ENCODE measurements at regions not wholly inside any gene's neighbourhood (a gene's known extent, or its start where the extent isn't known, plus 50 kb on each side); places are given as distances from the start of the nearest gene placed in this dataset.
"Not testable (repeated sequence)": the region's sequence is repeated elsewhere in the genome, so short reads cannot be mapped to it uniquely, and the experiment has no call there.

- DNase-seq = no peak
These were observed 1158.6 kb downstream of the PLA2G4A start for GRCh38 chr1:187987236-187987776.

DNA sequence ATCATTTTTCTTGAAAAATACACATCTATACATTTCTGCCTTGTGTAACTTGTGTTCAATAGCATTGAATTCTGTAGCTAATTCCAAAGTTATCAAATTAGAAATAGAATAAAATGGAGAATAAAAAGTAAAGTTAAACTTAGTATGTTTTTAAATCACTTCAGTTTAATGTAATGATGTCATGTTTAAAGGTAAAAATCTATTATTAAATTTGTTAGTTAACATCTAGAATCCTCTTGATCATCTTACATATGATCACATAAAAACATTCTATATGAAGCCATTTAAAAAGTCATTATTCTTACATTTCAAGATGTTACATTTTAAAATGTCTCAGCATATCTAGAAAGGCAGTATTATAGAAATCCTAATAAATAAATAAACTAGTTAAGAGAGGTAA is 1163.2 kb downstream of the PLA2G4A start:
- no peak for DNase-seq

- no peak for DNase-seq
These were observed 1168.0 kb downstream of the PLA2G4A start for GRCh38 chr1:187996780-187997179.

DNA sequence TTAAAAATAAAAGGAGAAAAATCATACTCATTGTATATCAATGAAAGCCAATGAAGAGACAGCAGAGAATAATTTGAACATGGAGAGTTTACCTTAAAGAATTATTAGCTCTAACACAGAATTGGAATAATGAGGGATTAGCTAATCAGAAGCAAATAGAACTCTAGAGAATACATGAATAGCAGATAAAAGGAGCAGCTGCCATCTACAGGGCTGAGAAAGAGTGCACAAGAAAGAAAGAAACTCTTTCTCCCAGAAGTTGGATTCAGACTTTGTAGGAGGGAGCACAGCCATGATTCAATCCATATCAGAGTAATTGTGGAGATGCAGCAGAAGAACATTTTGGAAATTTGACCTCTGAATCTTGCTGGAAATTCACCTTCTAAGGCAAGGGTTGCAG is 1171.2 kb downstream of the PLA2G4A start:
- no peak for DNase-seq

DNA sequence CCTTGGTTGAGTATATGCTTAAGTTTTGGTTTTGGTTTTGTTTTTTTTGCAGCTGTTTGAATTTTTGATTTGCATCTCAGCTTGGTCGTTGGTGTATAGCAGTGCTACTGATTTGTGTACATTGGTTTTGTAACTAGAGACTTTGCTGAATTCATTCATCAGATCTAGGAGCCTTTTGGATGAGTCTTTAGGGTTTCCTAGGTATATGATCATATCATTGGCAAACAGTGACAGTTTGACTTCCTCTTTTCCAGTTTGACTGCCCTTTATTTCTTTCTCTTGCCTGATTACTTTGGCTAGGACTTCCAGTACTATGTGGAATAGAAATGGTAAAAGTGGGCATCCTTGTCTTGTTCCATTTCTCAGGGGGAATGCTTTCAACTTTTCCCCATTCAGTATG is 1174.9 kb downstream of the PLA2G4A start:
- not testable (repeated sequence) for DNase-seq

GRCh38 chr1:188004849-188005248 is 1176.1 kb downstream of the PLA2G4A start:
- DNase-seq = no peak

- no peak for DNase-seq
These were observed 1177.6 kb downstream of the PLA2G4A start for GRCh38 chr1:188006354-188006753.

- DNase-seq = not testable (repeated sequence)
These were observed 1184.6 kb downstream of the PLA2G4A start for GRCh38 chr1:188013222-188013849.

- DNase-seq = no peak
These were observed 1189.2 kb downstream of the PLA2G4A start for GRCh38 chr1:188017921-188018320.

DNA sequence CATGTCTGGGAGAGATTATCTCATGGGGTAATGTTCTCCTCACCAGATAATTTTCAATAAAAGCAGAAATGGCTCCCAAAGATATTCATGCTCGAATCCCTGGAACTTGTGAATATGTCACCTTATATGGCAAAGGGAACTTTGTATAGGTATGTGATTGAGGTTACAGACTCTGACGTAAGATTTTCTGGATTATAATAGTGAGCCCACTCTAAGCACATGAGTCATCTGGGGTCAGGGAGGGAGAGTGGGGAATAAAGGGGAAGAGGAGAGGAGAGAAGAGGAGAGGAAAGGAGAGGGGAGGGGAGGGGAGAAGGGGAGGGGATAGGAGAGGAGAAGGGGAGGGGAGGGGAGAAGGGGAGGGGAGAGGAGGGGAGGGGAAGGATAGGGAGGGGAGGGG is 1193.9 kb downstream of the PLA2G4A start:
- DNase-seq = no peak

DNA sequence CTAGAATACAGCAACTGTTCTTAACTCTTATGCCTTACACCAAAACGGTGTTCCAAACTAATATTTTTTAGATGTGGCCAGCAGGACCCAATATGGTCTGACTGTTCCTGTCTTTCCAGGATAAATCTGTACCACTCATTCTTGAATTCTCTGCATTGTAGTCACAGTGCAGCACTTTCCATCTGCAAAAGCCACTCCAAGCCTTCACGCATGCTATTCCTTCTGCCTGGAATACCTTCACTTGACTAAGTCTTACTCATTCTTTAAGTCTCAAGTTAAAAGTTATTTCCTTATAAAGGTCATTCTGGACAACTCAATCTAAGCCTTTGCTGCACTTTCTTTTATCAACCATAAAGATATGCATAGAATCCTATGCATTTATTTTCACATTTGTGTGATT is 1194.5 kb downstream of the PLA2G4A start:
- DNase-seq = no peak

- no peak for DNase-seq
These were observed 1198.9 kb downstream of the PLA2G4A start for GRCh38 chr1:188027613-188028012.

DNA sequence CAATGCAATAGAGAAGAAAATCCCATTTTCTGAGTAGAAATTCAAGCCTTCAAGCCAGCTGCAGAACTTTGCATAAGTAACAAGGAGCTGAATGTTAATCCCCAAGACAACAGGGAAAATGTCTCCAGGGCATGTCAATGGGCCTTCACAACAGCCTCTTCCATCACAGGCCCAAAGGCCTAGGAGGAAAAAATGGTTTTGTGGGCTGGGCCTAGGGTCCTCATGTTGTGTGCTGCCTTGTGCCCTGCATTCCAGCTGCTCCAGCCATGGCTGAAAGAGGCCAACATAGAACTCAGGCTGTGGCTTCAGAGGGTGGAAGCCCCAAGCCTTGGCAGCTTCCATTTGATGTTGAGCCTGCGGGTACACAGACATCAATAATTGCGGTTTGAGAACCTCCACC is 1208.8 kb downstream of the PLA2G4A start:
- DNase-seq = not testable (repeated sequence)

- DNase-seq = no peak
These were observed 1214.9 kb downstream of the PLA2G4A start for GRCh38 chr1:188043536-188044245.

- no peak for DNase-seq
These were observed 1221.5 kb downstream of the PLA2G4A start for GRCh38 chr1:188050250-188050649.

- no peak for DNase-seq
These were observed 1227.3 kb downstream of the PLA2G4A start for GRCh38 chr1:188056011-188056410.

DNA sequence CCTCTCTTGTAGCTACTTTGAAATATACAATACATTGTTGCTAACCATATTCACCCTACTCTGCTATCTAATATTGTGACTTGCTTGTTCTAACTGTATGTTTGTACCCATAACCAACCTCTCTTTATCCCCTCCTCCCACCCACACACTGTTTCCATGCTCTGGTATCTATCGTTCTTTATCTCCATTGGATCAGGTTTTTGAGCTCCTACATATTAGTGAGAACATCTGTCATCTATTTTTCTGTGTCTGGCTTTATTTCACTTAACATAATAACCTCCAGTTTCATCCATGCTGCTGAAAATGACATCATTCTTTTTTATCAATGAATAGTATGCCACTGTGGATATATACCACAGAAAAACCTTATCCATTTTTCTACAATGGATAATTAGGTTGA is 1230.1 kb downstream of the PLA2G4A start:
- no peak for DNase-seq

DNA sequence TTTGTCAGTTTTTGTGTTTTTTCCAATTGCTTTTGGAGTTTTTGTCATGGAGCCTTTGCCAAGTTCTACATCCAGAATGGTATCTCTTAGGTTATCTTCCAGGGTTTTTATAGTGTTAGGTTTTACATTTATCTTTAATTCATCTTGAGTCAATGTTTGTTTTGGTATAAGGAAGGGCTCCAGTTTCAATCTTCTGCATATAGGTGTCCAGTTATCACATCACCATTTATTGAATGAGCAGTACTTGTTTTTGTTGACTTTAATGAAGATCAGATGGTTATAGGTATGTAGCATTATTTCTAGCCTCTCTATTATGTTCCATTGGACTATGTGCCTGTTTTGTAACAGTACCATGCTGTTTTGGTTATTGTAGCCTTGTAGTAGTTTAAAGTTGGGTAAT is 1233.1 kb downstream of the PLA2G4A start:
- DNase-seq = no peak

DNA sequence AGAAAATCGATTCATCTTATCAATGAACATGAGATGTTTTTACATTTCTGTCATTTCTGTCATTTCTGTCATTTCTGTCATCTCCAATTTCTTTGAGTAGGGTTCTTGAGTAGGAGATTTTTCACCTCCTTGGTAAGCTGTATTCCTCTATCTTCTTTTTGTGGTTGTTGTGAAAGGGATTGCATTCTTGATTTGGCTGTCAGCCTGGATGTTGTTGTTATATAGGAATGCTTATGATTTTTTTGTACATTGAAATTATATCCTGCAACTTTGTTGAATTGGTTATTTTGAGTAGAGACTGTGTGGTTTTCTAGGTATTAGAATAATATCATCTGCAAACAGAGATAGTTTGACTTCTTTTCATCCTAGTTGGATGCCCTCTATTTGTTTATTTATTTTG is 1233.7 kb downstream of the PLA2G4A start:
- no peak for DNase-seq

GRCh38 chr1:188065917-188066316 is 1237.2 kb downstream of the PLA2G4A start:
- no peak for DNase-seq

DNA sequence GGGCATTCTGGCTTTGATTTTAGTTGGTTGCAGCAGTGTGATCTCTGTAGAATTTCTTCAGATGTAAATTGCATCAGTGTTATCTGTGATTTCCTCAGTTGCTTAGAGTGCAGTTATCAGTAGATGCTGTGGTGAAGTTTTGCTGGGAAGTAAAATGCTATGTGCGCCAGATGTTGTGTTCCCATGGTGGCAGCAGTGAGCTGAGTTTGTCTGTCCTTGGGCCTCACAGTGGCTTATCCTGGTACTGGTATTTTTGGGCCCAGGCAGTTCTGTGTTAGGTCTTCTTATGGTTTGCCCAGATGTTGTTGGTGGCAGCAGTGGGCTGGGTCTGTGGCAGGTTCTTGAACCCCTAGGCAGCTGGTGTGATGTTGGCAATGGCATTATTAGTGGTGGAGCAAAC is 1242.1 kb downstream of the PLA2G4A start:
- DNase-seq = no peak

DNA sequence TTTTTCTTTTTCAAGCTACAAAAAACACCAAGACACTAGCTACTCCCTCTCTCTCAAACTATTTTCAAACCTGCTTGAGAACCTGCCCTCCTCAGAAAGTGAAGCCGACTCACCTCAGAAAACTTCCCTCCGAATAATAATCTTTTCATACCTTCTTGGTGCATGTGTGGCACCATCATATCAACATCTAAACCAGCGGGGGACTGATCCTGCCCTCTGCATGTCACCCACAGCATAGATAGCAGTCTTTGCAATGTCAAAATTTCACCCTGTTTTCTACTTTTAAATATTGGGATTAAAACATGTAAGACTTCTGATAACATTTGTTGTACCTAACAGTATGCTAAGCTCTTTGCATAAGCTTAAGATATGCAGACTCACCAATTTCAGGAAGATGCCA is 1260.3 kb downstream of the PLA2G4A start:
- no peak for DNase-seq

DNA sequence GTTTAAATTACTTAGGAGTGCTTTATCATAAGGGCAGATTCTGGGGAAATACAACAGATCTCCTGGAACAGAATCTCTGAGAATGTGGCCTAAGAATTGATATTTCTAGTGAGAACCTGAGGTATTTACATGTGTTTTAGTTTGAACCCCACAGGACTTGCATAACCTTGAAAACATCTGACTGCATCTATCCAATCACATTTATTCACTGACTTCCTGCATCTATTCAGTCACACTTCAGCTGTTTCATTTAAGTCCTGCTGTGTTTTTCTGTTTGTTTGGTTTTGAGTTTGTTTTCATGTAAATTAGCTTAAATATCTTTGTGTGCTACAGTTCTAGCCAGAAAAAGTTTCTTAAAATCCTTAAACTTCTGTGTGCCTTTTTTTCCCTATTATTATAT is 1260.7 kb downstream of the PLA2G4A start:
- no peak for DNase-seq

DNA sequence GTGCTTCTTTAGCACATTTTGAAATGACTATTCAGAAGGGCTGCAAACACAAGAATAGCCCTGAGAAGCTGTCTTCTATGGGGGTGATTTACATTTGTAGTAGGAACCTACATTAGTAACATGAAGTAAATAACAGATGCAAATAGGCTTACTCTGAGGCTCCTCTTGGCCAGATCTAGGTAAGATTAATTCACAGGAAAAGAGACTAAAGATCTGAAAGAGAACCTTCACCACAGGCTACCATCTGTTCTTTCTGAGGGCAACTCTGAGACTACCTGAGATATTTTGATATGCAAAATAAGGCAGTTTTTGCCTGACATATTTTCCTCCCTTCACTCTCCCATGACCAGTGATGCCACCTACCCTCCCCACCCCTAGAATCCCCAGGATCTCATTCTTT is 1267.8 kb downstream of the PLA2G4A start:
- DNase-seq = no peak

DNA sequence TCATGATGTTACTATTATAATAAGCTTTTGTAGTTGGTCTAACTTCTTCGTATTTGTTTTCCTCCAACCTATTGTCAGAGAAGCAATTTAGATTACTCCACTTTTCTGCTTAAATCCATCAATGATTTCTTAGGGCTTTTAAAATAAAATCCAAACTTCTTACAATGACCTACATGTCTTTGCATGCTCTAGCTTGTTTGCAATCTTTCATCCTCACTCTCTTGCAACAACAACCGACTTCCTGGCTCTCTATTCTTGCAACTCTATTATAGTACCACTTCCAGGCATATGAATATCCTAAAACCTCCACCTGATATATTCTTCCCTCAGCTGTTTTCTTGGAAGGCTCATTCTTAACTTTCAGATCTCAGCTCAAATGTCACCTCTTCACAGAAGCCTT is 1288.7 kb downstream of the PLA2G4A start:
- no peak for DNase-seq
